ENCODE measurements at regions not wholly inside any gene's neighbourhood (a gene's known extent, or its start where the extent isn't known, plus 50 kb on each side); places are given as distances from the start of the nearest gene placed in this dataset.

DNA sequence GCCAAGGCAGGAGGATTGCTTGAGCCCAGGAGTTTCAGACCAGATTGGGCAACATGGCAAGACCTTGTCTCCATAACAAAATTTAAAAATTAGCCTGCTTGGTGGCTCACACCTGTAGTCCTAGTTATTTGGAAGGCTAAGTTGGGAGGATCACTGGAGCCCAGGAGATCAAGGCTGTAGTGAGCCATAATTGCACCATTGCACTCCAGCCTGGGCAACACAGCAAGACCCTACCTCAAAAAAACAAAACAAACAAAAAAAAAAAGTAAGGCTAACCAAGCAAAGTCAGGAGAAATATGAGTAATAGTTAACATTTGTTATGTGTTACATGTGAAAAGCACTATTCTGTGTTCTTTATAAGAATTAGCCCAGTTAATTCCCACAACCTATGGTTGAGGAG is 74.7 kb downstream of the FOXB2 start (continued):
- TF ChIP-seq ZC3H11A (IDR thresholded peaks at IDR 0.05) (no peak), HEYL (CRISPR knock-in tag; IDR thresholded peaks at IDR 0.05) (no peak), RAD21 (conservative IDR thresholded peaks at IDR 0.05 in 1 of 2, IDR thresholded peaks at IDR 0.05 in 1 of 2) (no peak), EHMT2 (IDR thresholded peaks at IDR 0.05; ENCODE audit: low read depth) (no peak)

DNA sequence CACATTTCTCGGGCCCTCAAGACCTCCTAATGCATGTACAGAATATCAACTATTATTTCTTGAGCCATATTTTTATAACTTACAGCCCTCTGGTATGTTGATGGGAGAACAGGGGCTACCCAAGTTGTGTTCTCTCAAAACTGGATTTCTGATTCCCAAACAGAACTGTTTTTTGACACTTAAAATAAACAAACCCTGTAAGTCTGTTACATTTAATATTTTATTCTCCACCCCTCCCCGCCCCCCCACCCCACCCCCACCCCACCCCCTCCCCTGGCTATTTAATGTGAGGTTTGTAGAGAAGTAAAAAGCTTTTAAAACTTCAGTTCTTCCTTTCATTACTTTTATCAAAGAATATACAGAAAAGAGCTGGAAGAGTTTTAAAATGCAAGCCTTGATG is 77.9 kb downstream of the FOXB2 start:
- ChIA-PET CTCF (interaction anchor here (0.7 to 0.8 kb wide), 3 partner anchors 15 to 70 kb away, joined by 3 read pairs; no protein-coding TSS in a partner anchor), POLR2A (no interaction called here)
- Histone ChIP-seq H3K9me3 (no peaks in the 10 kb centered on the region), H3K4me1 (peaks cover 6% of the 10 kb centered on the region; the same call in 2 of the 3 replicates), H3K4me3 (no peak overlapping the region), H3K27ac (no peak overlapping the region), H3K4me2 (no peak overlapping the region)
- ATAC-seq, result no peak
- no peak for DNase-seq (ENCODE audit: low read depth in 1 of 2, low spot score in 1 of 2)
- 3% methylated on average over 1 of the region's 2 CpGs for WGBS (ENCODE audit: missing lambda C conversion rate)
- TF ChIP-seq JUNB (IDR thresholded peaks at IDR 0.05), result no peak
- TF ChIP-seq CBX2 (IDR thresholded peaks at IDR 0.05; ENCODE audit: borderline replicate concordance, low read depth), result no peak
- TF ChIP-seq EHF (CRISPR knock-in tag; IDR thresholded peaks at IDR 0.05), result no peak
- TF ChIP-seq FOSB (CRISPR knock-in tag; IDR thresholded peaks at IDR 0.05), result no peak
- TF ChIP-seq, protein P1, sequence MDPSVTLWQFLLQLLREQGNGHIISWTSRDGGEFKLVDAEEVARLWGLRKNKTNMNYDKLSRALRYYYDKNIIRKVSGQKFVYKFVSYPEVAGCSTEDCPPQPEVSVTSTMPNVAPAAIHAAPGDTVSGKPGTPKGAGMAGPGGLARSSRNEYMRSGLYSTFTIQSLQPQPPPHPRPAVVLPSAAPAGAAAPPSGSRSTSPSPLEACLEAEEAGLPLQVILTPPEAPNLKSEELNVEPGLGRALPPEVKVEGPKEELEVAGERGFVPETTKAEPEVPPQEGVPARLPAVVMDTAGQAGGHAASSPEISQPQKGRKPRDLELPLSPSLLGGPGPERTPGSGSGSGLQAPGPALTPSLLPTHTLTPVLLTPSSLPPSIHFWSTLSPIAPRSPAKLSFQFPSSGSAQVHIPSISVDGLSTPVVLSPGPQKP (IDR thresholded peaks at IDR 0.05; ENCODE audit: low read depth, low read length), result no peak
- TF ChIP-seq BHLHE40 (IDR thresholded peaks at IDR 0.05; ENCODE audit: low read depth, low read length), result no peak
- no peak for TF ChIP-seq SREBF2 (IDR thresholded peaks at IDR 0.05)
- TF ChIP-seq CEBPB (IDR thresholded peaks at IDR 0.05), result no peak
- TF ChIP-seq CHD4 (IDR thresholded peaks at IDR 0.05; ENCODE audit: borderline replicate concordance), result no peak
- no peak for TF ChIP-seq CBX8 (IDR thresholded peaks at IDR 0.05)
- TF ChIP-seq, protein P2, sequence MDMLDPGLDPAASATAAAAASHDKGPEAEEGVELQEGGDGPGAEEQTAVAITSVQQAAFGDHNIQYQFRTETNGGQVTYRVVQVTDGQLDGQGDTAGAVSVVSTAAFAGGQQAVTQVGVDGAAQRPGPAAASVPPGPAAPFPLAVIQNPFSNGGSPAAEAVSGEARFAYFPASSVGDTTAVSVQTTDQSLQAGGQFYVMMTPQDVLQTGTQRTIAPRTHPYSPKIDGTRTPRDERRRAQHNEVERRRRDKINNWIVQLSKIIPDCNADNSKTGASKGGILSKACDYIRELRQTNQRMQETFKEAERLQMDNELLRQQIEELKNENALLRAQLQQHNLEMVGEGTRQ (IDR thresholded peaks at IDR 0.05), result no peak
- no peak for TF ChIP-seq HOXB13 (CRISPR knock-in tag; IDR thresholded peaks at IDR 0.05; ENCODE audit: low read depth)
- no peak for TF ChIP-seq POLR2AphosphoS2 (conservative IDR thresholded peaks at IDR 0.05; ENCODE audit: low read length)
- TF ChIP-seq RFX5 (IDR thresholded peaks at IDR 0.05), result no peak
- TF ChIP-seq CHD2 (IDR thresholded peaks at IDR 0.05; ENCODE audit: low read length, partially characterized antibody), result no peak
- TF ChIP-seq, protein P3, sequence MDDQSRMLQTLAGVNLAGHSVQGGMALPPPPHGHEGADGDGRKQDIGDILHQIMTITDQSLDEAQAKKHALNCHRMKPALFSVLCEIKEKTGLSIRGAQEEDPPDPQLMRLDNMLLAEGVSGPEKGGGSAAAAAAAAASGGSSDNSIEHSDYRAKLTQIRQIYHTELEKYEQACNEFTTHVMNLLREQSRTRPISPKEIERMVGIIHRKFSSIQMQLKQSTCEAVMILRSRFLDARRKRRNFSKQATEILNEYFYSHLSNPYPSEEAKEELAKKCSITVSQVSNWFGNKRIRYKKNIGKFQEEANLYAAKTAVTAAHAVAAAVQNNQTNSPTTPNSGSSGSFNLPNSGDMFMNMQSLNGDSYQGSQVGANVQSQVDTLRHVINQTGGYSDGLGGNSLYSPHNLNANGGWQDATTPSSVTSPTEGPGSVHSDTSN (IDR thresholded peaks at IDR 0.05), result no peak
- TF ChIP-seq EHMT2 (IDR thresholded peaks at IDR 0.05; ENCODE audit: low read depth), result no peak
- TF ChIP-seq, protein P4, sequence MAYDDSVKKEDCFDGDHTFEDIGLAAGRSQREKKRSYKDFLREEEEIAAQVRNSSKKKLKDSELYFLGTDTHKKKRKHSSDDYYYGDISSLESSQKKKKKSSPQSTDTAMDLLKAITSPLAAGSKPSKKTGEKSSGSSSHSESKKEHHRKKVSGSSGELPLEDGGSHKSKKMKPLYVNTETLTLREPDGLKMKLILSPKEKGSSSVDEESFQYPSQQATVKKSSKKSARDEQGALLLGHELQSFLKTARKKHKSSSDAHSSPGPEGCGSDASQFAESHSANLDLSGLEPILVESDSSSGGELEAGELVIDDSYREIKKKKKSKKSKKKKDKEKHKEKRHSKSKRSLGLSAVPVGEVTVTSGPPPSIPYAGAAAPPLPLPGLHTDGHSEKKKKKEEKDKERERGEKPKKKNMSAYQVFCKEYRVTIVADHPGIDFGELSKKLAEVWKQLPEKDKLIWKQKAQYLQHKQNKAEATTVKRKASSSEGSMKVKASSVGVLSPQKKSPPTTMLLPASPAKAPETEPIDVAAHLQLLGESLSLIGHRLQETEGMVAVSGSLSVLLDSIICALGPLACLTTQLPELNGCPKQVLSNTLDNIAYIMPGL (CRISPR knock-in tag; IDR thresholded peaks at IDR 0.05; ENCODE audit: borderline replicate concordance), result no peak
- no peak for TF ChIP-seq MYC (IDR thresholded peaks at IDR 0.05; ENCODE audit: borderline replicate concordance, low read length)
- FAIRE-seq, result no peak

DNA sequence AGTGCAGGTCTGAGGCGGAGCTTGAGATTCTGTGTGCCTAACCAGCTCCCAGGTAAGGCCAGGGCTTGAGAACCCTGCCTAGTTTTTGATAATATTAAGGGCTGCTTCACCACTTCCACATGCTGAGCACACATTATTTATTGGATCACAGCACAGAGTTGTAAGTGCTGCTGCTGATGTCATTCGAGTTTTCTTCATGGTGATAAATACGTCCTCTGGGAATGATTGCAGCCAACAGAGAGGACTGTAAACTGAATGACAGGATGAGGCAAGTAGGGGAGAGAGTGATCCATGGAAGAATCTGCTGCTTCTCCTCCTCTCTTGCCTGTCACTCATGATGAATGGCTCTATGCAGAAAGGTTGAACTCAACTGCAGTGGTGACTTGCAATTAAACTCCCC is 77.9 kb upstream of the VPS13A start:
- no peak overlapping the region for H3K27ac ChIP-seq
- ATAC-seq (no peak), DNase-seq (ENCODE audit: low read depth in 1 of 2, low spot score in 1 of 2) (no peak), FAIRE-seq (no peak)
- POLR2A ChIA-PET, result no interaction called here
- no peak overlapping the region for H3K4me2 ChIP-seq
- H3K4me1 ChIP-seq, result no peaks in the 10 kb centered on the region
- CTCF ChIA-PET, result no interaction called here
- 0 out of 3 replicates have a peak, but pooled peaks cover 3% of the 10 kb centered on the region for H3K9me3 ChIP-seq
- WGBS (ENCODE audit: missing lambda C conversion rate), result 2% methylated on average over 3 of the region's 3 CpGs
- no peak overlapping the region for H3K4me3 ChIP-seq
- TF ChIP-seq HOXB5 (CRISPR knock-in tag; IDR thresholded peaks at IDR 0.05) (no peak), POLR2A (IDR thresholded peaks at IDR 0.05; ENCODE audit: low read length) (no peak), CHD4 (IDR thresholded peaks at IDR 0.05; ENCODE audit: borderline replicate concordance) (no peak), GATA3 (IDR thresholded peaks at IDR 0.05; ENCODE audit: borderline replicate concordance) (no peak), TP53 (CRISPR knock-in tag; IDR thresholded peaks at IDR 0.05) (no peak), CEBPB (IDR thresholded peaks at IDR 0.05) (no peak), RNF2 (IDR thresholded peaks at IDR 0.05; ENCODE audit: borderline replicate concordance, low read depth) (no peak), ZFP36 (IDR thresholded peaks at IDR 0.05; ENCODE audit: borderline replicate concordance, partially characterized antibody) (no peak), HDAC2 (IDR thresholded peaks at IDR 0.05) (no peak), NFE2L2 (conservative IDR thresholded peaks at IDR 0.05; ENCODE audit: low read length) (no peak; the same call in 1 of the 2 replicates)
- TF ChIP-seq, protein P5, sequence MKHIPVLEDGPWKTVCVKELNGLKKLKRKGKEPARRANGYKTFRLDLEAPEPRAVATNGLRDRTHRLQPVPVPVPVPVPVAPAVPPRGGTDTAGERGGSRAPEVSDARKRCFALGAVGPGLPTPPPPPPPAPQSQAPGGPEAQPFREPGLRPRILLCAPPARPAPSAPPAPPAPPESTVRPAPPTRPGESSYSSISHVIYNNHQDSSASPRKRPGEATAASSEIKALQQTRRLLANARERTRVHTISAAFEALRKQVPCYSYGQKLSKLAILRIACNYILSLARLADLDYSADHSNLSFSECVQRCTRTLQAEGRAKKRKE (CRISPR knock-in tag; IDR thresholded peaks at IDR 0.05; ENCODE audit: low read depth), result no peak
